ENCODE measurements at regions not wholly inside any gene's neighbourhood (a gene's known extent, or its start where the extent isn't known, plus 50 kb on each side); places are given as distances from the start of the nearest gene placed in this dataset.

DNA sequence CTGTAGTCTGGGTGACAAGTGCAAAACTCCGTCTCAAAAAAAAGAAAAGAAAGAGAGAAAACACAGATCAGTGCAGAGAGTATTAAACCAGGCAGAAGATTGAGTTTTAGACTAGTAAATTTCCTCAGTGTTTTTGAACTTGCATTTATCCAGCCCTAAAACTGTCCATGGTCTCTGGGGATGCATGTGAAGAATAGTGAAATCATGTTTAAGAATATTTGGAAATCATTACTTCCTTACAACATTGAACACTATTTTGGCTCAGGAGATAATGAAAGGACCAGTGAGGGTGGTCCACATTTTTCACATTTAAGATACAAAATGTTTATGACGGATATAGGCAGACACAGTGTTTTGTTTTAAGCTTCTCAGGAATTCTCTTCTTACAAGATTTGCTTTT, 195.8 kb upstream of the RASGEF1B start:
- DNase-seq (ENCODE audit: low spot score): no peak

DNA sequence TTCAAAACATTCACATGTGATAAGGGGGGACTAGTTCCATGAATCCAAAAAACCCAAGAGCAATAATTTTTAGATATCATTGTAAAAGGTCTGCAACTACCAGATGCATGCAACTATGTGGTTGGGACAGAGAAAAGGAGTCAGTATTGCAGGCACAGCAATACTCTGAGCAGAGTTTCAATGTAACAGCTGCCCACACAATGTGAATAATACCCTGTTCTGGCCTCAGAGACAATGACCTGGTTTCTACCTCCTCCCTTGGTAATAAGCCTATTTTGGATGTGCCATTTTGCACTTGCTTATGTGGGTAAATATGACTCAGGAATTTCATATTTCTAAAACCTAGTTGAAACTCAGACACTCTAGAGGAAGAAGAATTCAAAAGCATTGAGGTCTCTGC, 194.8 kb upstream of the RASGEF1B start:
- DNase-seq (ENCODE audit: low spot score): no peak

DNA sequence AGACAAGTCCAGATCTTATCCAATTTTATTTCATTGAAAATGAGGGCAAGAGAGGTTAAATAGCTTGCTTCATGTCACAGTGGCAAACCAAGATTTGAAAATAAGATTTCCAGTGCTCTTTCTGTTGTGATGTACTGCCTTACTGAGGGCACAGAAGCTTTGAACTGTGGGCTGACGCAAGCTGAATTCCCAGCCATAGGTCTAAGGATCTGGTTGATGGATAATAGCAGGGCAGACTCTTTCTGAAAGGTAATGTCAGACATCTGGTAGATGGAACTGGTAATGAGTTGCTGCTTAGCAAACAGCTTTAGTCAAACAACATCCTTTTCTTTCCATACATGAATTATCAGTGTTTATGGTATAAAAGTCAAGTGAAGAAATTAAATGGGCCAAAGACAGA, 193.9 kb upstream of the RASGEF1B start:
- DNase-seq (ENCODE audit: low spot score): no peak

DNA sequence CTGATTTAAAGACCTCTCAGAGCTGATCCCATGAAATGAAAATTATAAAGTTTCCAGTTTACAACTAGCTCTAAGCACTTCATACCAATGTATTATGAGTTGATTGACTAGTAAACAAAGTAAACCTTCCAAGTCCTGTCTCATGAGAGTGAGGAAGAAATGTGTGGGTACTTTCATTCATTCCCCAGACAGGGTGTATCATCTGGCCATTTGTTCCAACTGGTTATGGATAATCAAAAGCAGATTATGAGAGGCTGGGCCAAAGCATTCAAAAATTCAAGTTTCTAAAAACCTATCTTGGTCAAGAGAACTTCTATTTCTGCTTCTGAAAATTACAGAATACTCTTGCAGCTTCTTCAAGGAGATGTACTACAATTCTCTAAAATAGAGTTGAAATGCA, 193.3 kb upstream of the RASGEF1B start:
- no peak for DNase-seq (ENCODE audit: low spot score)

DNA sequence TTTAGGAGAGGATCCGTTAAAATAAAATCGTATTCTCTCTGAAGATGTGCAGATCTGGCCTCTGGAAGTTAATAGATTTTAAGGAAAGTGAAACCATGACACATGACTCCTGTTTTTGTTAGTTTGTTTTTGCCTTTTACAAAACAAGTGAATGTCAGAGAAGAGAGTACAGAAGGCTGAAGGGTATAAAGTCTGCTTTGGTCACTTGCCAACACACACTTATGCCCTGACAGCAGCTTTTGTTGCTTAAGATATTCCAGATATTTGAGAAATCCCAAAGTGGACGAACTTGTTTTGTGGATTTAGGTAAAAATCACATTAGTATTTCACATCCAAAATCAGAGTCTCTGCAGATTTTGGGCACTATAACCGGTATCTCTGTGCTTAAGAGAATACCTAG, 192.4 kb upstream of the RASGEF1B start:
- DNase-seq (ENCODE audit: low spot score): no peak

DNA sequence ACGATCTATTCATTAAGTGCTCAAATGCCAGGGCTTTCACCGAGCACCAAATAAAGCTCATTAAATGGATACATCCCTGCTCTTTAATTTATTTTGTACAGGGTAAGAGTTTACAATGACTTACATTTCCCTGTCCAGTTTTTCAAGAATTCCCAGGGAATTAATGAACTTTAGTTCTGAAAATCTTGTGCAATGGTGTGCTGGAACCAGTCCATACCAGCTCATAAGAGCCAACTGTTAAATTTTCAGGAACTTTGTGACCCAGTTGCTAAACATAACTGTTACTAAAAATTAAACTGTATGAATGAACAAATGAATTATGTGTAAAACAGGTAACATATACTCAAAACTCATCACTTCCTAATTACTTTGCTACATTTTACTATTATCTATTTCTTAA, 191.7 kb upstream of the RASGEF1B start:
- DNase-seq (ENCODE audit: low spot score): no peak

DNA sequence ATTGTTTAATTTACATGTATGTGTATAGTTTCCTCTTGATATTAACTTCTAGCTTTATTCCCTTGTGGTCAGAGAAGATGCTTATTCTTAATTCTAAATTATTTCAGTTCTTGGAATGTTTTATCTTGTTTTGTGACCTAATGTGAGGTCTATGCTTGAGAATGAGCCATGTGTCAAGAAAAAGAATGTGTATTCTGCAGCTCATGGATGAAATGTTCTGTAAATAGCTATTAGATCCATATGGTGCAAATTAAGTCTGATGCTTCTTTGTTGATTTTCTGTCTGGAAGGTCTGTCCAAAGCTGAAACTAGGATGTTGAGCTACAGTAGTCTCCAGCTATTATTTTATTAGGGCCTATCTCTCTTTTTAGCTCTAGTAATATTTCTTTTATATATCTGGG, 187.3 kb upstream of the RASGEF1B start:
- DNase-seq (ENCODE audit: low spot score): no peak

DNA sequence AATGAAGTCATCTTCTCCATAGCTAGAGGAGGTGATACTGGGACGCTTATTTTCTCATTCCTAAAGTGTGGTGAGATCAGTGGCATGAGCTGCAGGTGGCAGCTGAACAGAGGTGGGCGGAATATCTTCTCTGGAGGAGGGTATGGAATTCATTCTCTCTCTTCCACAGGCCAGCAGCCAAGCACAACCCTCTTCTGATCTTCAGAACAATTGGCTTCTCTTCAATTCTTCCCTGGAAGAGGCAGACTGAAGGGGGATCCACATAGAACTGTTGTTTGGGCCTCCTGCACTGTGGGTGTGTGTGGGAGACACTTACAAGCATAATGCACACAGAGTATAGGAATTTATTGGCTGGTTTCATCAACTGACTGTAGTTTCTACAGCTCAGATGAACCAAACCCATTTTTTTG, 180.4 kb upstream of the RASGEF1B start:
- DNase-seq (ENCODE audit: low spot score): no peak

DNA sequence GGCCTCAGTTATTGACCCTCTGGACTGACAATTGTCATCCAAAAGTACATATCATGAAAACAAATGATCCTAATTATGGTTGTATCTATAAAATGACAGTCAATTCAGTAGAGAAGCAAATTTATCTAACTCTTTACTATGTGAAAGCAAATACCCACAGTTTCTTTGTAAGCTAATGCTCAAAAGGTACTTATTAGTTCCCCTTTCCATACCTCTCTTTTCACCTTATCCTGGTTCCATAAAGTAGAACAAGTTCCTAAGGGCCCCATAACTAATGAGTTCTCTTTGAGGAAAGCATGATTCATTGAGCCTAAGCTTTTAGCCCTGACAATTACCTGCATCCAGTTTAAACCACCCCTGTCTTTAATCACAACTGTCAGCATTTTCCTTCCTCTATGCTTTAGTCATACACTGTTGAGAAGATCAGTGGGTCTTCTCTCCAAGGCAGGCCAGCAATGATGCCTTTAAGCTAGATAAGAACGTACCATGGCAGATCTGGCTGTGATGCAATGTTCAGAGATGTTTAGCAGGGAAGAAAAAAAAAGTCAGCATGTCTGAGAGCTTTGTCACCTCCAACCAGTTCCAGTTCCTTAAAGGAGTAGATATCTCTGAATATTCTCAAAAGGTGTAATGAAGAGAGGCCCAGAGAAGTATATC, 179.7 kb upstream of the RASGEF1B start:
- DNase-seq (ENCODE audit: low spot score): no peak

DNA sequence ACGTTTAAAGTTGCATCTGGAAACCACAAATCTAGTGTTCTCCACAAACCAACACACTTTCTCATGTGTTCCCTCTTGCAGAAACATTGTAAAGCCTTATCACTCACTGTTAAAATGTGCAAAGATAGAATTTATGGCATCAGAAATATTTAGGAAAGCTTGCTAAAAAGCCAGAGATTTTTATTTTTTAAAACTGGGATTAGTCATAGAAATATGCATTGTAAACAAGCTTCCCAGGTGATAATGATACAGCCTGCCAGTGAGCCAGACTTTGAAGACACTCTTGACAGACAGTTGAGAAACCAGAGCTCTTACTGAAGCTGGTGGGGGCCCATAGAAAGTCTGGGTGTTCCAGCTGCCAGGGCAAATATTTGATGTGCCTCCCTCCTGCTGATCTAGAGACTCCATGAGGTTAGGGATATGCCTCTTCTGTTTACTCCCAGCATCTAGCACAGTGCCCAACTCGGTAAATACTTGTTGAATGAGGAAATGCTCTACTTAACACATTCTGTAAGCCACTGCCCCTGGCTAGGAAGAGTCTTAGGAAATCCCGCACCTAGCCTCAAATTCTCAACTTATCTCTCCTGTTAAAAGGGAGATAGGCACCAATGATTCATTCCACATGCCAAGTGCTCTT, 179.0 kb upstream of the RASGEF1B start:
- DNase-seq (ENCODE audit: low spot score): no peak

DNA sequence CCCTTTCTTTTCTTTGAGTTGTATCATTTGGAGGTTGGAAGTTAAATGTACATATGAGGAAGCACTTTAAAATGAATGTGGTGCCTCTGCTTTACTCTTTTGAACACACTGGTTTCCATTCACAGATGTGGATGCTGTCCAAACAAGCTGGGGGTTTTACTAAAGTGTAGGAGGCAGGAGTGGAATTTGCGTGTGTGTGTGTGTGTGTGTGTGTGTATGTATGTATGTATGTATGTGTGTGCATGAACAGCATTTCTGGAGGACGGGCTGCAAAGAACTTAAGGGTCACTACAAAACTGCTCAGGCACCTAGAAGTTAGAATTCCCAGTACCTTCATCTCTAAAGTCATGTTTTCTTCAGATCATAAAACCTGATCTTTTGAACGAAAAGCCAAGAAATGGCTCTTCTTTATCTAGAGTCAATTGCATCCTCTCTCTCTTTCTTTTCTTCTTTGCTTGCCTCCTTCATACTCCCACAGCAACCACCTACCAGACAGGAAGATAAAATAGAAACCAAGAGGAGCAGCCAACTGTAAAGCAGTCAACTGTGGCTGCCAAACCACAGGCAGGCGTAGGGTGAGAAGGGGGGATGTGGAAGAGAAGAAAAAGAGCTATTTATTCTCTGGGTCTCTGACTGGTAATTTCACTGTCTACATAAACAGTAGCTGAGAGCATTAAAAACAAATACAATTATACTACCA, 177.0 kb upstream of the RASGEF1B start:
- peak; percentile 83 for DNase-seq (ENCODE audit: low spot score)

DNA sequence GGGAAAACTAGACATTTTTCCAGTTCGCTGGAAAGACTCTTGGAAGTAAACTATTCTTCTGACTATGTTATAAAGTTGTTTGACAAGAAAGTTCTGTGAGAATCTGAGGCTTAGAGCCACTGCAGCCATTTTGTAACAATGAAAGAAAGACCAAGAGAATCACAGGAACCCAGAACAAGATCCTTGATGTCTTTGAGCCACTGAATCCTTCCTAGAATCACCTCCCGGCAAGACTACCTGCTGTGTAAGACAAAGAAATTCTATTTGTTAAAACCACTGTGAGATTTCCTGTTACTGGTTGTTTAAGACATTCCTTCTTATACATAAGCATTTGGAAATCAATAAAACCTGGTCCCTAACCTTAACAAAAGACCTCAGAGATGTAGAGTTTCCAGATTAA, 175.7 kb upstream of the RASGEF1B start:
- no peak for DNase-seq (ENCODE audit: low spot score)

DNA sequence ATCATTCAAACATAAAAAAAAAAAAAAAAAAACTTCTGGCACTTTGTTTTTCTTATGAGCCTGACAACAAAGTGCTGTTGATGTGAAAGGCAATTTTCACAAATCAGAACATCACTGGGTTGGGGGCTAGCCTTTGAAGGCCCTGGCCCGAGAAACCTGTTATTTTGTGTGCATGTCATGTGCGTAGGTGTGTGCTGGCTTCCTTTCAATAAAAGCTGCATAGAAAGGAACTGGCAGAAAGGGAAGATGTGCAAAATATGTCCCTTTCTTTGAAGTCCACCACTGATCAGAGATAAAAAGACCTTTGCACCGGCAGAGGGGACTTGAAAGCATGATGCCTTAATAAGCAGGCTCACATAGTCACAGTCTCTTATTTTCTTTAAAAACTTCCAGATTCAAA, 170.8 kb upstream of the RASGEF1B start:
- no peak for DNase-seq (ENCODE audit: low spot score)

DNA sequence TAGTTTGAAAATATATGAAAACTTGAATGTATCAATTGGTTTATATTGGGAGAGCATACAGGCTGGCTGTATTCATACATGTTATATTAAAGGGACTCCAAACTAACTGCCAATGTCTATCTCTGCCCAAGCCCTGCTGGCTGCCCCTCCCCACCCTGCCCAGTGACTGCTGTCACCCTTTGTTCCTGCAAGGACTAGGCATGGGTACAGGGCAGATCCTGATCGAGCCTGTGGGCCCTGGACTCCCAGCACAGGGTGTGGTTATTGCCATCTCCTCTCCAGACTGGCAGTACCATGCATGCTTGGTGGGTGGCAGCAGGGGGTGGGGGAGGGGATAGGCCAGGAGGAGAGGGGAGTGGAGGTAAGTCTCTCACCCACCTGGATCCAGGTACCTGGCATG, 167.5 kb upstream of the RASGEF1B start:
- no peak for DNase-seq (ENCODE audit: low spot score)

DNA sequence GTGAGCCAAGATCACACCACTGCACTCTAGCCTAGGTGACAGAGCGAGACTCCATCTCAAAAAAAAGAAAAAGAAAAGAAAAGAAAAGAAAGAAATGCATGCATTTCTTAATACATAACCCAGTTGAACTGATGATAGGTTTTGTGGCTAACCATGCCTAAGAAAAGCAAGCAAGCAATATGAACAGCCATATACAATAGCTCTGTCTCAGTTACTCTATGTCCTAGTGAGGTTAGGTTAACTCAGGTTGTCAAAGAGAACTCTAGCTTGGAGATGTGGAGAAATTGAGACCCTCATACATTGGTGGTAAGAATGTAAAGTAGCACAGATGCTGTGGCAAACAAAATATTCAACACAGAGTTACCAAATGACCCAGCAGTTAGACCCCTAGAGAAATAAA, 167.0 kb upstream of the RASGEF1B start:
- DNase-seq (ENCODE audit: low spot score): no peak

DNA sequence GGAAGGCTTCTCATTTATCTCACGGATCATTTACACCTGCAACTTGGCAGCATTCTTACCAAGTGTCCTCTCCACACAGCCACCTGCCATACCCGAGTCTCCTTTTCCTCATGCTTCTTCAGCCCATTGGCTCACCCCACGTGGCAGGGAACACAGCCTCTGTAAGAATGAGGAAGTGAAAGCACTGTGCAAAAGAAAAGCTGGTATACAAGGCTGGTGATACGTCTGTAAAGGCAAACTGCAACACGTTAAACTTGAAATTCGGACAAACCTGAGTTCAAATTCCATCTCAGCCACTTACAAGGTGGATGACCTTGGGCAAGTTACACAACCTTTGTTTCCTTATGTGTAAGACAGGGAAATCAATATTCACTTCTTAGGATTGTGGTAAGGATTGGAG, 164.0 kb upstream of the RASGEF1B start:
- DNase-seq (ENCODE audit: low spot score): peak; percentile 98

DNA sequence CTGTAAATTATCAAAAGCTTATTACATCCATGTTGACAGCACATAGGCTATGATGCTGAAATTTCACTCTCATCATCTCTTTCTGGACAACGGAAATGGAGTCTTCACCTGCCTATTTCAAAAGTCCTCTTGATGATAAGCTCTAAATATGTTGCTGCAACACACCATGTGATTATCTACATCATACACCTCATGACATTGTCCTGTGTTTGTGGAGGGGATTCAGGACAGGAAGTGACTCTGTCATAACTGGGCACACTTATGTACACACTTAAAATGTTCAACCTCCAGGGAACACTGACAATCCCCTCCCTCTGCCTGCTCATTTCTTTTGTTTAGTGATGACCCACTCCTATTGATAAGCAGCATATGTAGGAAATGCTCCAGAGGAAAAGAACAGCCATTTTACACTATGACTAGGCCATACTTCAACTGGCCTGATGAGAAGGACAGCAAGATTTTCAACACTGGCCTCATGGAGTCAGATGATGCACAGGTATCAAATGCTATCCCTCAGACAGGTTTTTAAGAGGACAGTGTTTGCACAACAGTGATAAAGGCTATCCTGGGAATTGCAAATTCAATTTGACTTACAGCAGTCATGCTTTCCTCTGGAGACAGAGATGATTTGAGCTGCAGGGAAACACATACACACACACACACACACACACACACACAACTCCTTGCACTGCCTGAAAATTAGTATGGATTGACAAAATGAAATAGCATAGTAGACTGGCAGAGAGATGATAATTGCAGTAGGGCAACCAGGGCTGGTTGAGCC, 163.3 kb upstream of the RASGEF1B start:
- DNase-seq (ENCODE audit: low spot score): peak; percentile 43

DNA sequence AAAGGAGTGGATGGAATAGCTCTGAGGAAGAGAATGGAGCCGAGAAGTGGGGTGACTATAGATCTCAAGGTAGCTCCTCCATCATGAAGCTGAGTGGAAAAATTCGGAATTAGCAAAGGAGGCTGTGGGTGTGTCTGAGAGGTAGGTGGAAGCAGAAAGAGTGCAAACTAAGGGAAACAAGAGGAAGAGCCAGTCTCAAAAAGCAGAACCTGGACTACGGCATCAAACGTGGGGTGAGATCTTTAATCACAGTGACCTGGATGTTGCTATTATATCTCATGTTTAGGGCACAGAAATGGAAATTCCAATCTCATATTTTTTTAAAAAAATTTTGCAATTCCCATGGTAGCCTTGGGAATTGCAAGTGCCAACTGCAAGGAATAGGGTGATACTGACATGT, 162.5 kb upstream of the RASGEF1B start:
- no peak for DNase-seq (ENCODE audit: low spot score)

DNA sequence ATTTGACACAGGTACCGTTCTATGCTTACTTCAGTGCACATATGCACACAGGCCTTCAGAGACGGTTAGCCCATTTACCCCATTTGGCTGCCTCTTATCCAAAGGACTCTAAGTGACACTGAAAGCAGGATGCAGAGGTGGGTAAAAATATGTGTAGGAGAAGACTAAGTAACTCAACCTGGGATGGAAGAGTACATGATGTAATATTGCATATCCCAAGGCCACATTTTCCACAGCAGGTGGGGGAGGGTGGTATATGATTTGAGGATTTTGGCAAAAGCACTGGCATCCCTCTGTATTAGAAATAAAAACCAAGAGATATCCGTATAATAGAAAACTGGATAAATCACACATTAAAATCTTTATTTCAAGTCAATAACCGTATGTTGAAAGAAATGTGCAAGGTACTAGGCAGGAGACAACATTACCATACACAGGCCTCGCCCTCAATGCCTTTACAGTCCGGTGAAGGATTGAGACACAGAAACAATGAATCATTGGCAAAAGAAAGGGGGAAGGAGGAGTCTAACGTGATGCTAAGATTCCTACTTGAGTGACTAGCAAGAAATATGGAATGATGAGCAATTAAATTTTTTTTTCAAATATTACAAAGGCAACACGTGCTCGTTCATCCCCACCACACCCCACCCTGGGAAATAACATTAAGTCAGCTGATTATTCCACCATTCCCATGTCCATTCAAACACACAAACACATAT, 161.0 kb upstream of the RASGEF1B start:
- no peak for DNase-seq (ENCODE audit: low spot score)

DNA sequence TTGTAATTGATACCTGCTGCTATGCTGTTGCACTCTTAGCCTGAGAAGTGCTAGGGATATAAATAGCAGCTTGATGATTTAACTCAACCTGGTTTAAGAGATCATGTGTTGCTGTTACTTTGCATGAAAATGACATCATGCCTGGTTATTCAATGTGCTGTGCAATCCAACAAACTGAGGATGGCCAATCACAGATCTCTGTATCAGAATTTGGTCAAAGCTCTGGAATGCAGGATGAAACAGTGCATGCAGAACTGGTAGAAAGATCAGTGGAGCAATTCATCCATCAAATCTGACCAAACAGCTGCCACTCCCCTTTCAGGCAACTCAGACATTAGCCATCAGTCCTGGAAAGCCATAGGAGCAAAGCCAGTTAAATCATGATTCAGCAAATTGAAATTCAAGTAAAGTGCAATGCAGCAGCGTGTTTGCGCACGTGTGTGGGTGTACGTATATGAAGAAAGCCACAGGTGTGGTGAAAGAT, 160.3 kb upstream of the RASGEF1B start:
- DNase-seq (ENCODE audit: low spot score): peak; percentile 65

DNA sequence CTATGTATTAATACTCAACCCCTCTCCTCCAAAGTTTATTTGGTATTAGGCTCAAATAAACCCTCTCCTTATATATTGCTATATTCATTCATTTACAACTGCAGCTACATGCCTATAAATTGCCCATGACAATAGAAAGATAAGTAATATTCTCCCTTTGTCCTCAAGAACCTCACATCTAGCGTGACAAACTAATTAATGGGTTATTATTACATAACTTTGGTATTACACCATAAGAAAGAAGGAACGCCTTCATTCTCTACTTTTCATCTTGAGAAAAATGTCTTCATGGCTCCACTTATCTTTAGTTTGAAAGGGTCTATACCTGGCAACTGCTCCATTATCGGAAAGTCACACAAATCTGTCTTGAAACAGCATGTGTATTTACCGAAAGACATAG, 157.7 kb upstream of the RASGEF1B start:
- no peak for DNase-seq (ENCODE audit: low spot score)

DNA sequence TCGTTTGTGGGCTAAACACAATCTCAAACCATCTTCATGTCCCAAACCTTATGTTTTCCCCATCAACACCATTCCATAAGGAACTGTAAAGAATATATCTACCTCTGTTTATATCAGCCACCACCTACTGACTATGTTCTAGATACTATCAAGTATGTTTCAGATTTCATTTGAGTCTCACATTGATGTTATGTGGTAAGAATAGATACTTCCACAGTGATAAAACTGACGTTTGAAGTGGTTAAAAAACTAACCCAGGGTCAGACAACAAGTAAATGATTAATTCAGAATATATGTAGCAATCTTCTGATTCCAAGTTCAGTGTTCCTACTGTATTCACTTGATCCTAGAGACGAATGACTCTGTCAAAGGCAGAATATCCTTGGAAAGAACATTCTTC, 156.8 kb upstream of the RASGEF1B start:
- DNase-seq (ENCODE audit: low spot score): no peak

Measured in NAMALWA (cell line).